Transverse colon (tissue), 4 donors: ENCODE measurements at regions not wholly inside any gene's neighbourhood (a gene's known extent, or its start where the extent isn't known, plus 50 kb on each side); places are given as distances from the start of the nearest gene placed in this dataset.

Experiments
- DNase-seq: peaks from one replicate; pipeline ENCODE4 v3.0.0-alpha.2; 2019
- H3K27ac ChIP-seq, 4 donors: fragments of 200-600 bp; sonication (generic); 2 replicates each; pipeline ENCODE4 v1.5.1; 2016 to 2018; ENCODE audit warnings: inconsistent platforms in 4 of 4
- H3K27me3 ChIP-seq: fragments of 200-600 bp; sonication (generic); 2 replicates; pipeline ENCODE4 v1.5.1; 2017; ENCODE audit warnings: inconsistent platforms
- H3K36me3 ChIP-seq, 4 donors: fragments of 200-600 bp; sonication (generic); 2 replicates each; pipeline ENCODE4 v1.5.1; 2017 to 2019; ENCODE audit warnings: inconsistent platforms in 4 of 4
- H3K4me1 ChIP-seq, 4 donors: fragments of 200-600 bp; sonication (generic); 2 replicates each; pipeline ENCODE4 v1.5.1; 2017 to 2020; ENCODE audit warnings: inconsistent platforms in 4 of 4
- H3K4me3 ChIP-seq, 4 donors: fragments of 200-600 bp; sonication (generic); 1 replicate in 1 of 4; 2 replicates in 3 of 4; pipeline versions ENCODE4 v1.5.1 to v1.6.1; 2017 to 2019; ENCODE audit warnings: inconsistent platforms in 4 of 4
- H3K9me3 ChIP-seq, 2 donors: fragments of 200-600 bp; sonication (generic); 2 replicates each; pipeline ENCODE4 v1.5.1; 2017 to 2019; ENCODE audit warnings: inconsistent platforms in 2 of 2
- CTCF ChIP-seq, 5 experiments: fragments of 200-600 bp in 3 of 5; fragments of 450-650 bp in 2 of 5; sonication (generic) in 3 of 5; IDR thresholded peaks; 1 replicate in 2 of 5; 2 replicates in 3 of 5; pipeline ENCODE4 v1.5.1; 2016 to 2017; ENCODE audit warnings: antibody characterized with exemption in 5 of 5, inconsistent platforms in 3 of 5, mild to moderate bottlenecking in 2 of 5, moderate library complexity in 1 of 5
- EP300 ChIP-seq: sonication (generic); formaldehyde crosslinking; IDR thresholded peaks from one replicate; pipeline ENCODE4 v1.6.1; 2017; ENCODE audit warnings: antibody characterized with exemption, low read depth
- POLR2A ChIP-seq: fragments of 450-650 bp; IDR thresholded peaks from one replicate; pipeline ENCODE4 v1.6.1; 2016; ENCODE audit warnings: antibody characterized with exemption, mild to moderate bottlenecking, moderate library complexity
- POLR2AphosphoS5 ChIP-seq, 3 donors: sonication (generic); formaldehyde crosslinking; IDR thresholded peaks; one replicate each; pipeline ENCODE4 v1.6.1; 2016; ENCODE audit warnings: antibody characterized with exemption in 3 of 3
- WGBS, 2 donors: methylation state at CpG; one replicate each; pipeline ENCODE4 v1.1.5; 2018; ENCODE audit warnings: low coverage in 1 of 2; 5-methylcytosine and 5-hydroxymethylcytosine counted together
- in situ Hi-C, 4 donors: fragments of 200-750 bp; cut with MboI; loops; one replicate each; pipeline versions ENCODE4 v1.15.0 to v1.15.1; 2017; ENCODE audit warnings: low sequenced_read_pairs in 3 of 4, low pct_ligation_motif_present in 1 of 4, low pct_unique_long_range_greater_than_20kb in 1 of 4
- intact Hi-C: fragments of 100-400 bp; cut with DNase I; formaldehyde crosslinking; loops from one replicate; pipeline ENCODE4 v1.15.1; 2023; ENCODE audit warnings: low total_unique reads

GRCh38 chr5:73370095-73370494, 78.5 kb downstream of the FOXD1 start:
- TF ChIP-seq POLR2A = no peak
- TF ChIP-seq POLR2AphosphoS5 (IDR thresholded peaks at IDR 0.05) = no peak
- no peak for TF ChIP-seq CTCF (IDR thresholded peaks at IDR 0.05)
- no peak for TF ChIP-seq EP300
- no peak overlapping the region for H3K27ac ChIP-seq
- peaks cover 0 to 7% (median 0%) of the 10 kb centered on the region in 4 donors for H3K4me1 ChIP-seq
- H3K4me3 ChIP-seq = no peak overlapping the region
- no peaks in the 10 kb centered on the region for H3K9me3 ChIP-seq
- no peaks in the 10 kb centered on the region for H3K36me3 ChIP-seq
- peaks cover 15% of the 10 kb centered on the region for H3K27me3 ChIP-seq
- 86 to 97% methylated on average over 5 of the region's 5 CpGs for WGBS, 2 donors
- intact Hi-C loops (no loop called here), in situ Hi-C loops (no loop called here)
- no peak for DNase-seq

- Histone ChIP-seq H3K27me3 (peaks cover 15% of the 10 kb centered on the region), H3K4me1 (peaks cover 0 to 7% (median 0%) of the 10 kb centered on the region in 4 donors), H3K4me3 (no peak overlapping the region), H3K9me3 (no peaks in the 10 kb centered on the region), H3K27ac (no peak overlapping the region), H3K36me3 (no peaks in the 10 kb centered on the region)
- TF ChIP-seq EP300 = no peak
- no peak for TF ChIP-seq POLR2A
- TF ChIP-seq POLR2AphosphoS5 (IDR thresholded peaks at IDR 0.05) = no peak
- TF ChIP-seq CTCF (IDR thresholded peaks at IDR 0.05) = no peak
- intact Hi-C loops (no loop called here), in situ Hi-C loops (no loop called here)
- WGBS, 2 donors = 73 to 76% methylated on average over 2 to 5 of the region's 5 CpGs
- no peak for DNase-seq
Observed at GRCh38 chr5:73369278-73369677, 79.3 kb downstream of the FOXD1 start.

- H3K9me3 ChIP-seq = no peaks in the 10 kb centered on the region
- no peak for TF ChIP-seq EP300
- TF ChIP-seq POLR2A = no peak
- TF ChIP-seq CTCF (IDR thresholded peaks at IDR 0.05) = no peak
- TF ChIP-seq POLR2AphosphoS5 (IDR thresholded peaks at IDR 0.05) = no peak
- no peak overlapping the region for H3K27ac ChIP-seq
- H3K4me3 ChIP-seq = no peak overlapping the region
- no peak for DNase-seq
- 89 to 97% methylated on average over 2 of the region's 2 CpGs for WGBS, 2 donors
- no peaks in the 10 kb centered on the region for H3K36me3 ChIP-seq
- intact Hi-C loops (no loop called here), in situ Hi-C loops (no loop called here)
- peaks cover 0 to 7% (median 0%) of the 10 kb centered on the region in 4 donors for H3K4me1 ChIP-seq
- peaks cover 5% of the 10 kb centered on the region for H3K27me3 ChIP-seq
Observed at GRCh38 chr5:73367650-73368049, 80.9 kb downstream of the FOXD1 start.

GRCh38 chr5:73365990-73366667, 82.4 kb downstream of the FOXD1 start:
- Histone ChIP-seq H3K4me3 (no peak overlapping the region), H3K27ac (no peak overlapping the region), H3K27me3 (peaks cover 5% of the 10 kb centered on the region), H3K9me3 (no peaks in the 10 kb centered on the region), H3K36me3 (no peaks in the 10 kb centered on the region), H3K4me1 (peaks cover 0 to 2% (median 0%) of the 10 kb centered on the region in 4 donors)
- intact Hi-C loops = no loop called here
- WGBS, 2 donors = 60 to 87% methylated on average over 1 to 12 of the region's 12 CpGs
- in situ Hi-C loops = no loop called here
- TF ChIP-seq POLR2AphosphoS5 (IDR thresholded peaks at IDR 0.05) (no peak), POLR2A (no peak), EP300 (no peak), CTCF (IDR thresholded peaks at IDR 0.05) (no peak)
- DNase-seq = no peak
